HG03175 (cell line): ENCODE measurements at regions not wholly inside any gene's neighbourhood (a gene's known extent, or its start where the extent isn't known, plus 50 kb on each side); places are given as distances from the start of the nearest gene placed in this dataset.

Experiments used
- ATAC-seq: cut with Tn5 transposase; IDR thresholded peaks from one replicate; pipeline ENCODE4 v1.9.1; 2021; ENCODE audit warnings: mild to moderate bottlenecking, moderate library complexity; ENCODE audit not compliant: unreplicated experiment

GRCh38 chr6:95777338-95777737 lies 200.0 kb downstream of the MANEA start:
- ATAC-seq = no peak

- no peak for ATAC-seq
These were observed 202.7 kb downstream of the MANEA start for GRCh38 chr6:95780037-95780436.

GRCh38 chr6:95784019-95784418 lies 206.7 kb downstream of the MANEA start:
- ATAC-seq = no peak

- ATAC-seq = peak; percentile 50
These were observed 207.5 kb downstream of the MANEA start for GRCh38 chr6:95784869-95785268.

DNA sequence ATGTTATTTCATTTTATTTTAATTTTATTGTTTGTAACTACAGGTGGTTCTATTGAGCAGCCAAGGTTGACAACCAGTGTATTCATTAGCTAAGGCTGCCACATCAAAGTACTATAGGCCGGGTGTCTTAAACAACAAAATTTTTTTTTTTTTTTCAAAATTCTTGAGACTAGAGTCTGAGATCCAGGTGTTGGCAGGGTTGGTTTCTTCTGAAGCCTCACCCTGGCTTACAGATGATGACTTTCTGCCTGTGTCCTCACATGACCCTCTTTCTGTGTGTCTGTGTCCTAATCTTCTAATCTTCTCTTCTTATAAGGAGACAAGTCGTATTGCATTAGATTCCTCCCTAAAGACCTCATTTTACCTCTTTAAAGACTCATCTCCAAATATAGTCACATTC lies 208.4 kb downstream of the MANEA start:
- no peak for ATAC-seq

- ATAC-seq = no peak
These were observed 209.5 kb downstream of the MANEA start for GRCh38 chr6:95786802-95787201.

- ATAC-seq = no peak
These were observed 213.5 kb downstream of the MANEA start for GRCh38 chr6:95790787-95791186.

DNA sequence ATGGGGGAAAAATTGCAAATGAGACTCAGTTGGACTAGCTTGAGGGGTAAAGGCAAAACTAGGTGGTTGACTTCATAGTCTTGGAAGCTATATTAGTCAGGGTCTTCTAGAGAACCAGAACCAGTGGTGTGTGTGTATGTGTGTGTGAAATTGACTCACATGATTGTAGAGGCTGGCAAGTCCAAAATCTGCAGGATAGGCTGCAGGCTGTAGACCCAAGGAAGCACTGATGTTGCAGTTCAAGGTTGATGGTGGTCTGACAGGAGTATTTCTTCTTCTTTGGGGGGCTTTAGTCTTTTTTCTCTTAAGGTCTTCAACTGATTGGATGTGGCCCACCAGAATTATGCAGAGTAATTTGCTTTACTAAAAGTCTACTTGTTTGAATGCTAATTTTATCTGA lies 217.4 kb downstream of the MANEA start:
- no peak for ATAC-seq

DNA sequence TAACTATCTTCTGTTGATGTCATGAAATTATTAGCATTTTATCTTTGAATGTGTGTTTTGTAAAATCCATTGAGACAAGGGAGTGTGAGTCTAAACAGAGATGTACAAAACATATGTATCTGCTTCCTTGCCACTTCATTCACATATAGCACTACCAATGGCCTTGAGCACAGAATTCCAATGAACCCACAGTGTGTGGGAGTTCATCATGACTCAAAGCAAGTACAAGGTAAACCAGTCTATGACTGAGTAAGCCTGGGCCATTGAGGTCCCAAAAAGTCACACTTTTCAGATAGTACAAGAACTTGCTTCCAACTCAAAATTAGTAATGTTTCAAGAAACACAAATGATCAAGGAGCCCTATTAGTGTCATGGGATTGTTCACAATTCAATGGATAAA lies 218.6 kb downstream of the MANEA start:
- no peak for ATAC-seq

DNA sequence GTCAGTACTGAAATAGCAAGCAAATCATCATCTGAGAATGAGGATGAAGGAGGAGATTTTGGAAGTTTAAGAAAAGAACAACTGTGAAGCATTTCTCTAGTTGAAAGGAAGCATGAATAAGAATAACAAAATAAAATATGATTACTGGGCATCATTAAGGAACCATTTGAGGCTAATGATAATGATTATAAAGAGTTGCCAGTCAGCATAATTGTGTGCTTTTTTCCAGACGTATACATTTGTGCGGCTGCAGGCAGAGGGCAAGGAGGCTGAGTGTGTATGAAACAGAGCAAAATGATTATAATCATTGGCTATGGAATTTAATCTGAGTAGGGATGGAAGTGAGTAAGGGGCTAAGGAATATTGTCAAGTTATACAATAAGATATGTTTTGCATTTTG lies 218.7 kb upstream of the FUT9 start:
- no peak for ATAC-seq

DNA sequence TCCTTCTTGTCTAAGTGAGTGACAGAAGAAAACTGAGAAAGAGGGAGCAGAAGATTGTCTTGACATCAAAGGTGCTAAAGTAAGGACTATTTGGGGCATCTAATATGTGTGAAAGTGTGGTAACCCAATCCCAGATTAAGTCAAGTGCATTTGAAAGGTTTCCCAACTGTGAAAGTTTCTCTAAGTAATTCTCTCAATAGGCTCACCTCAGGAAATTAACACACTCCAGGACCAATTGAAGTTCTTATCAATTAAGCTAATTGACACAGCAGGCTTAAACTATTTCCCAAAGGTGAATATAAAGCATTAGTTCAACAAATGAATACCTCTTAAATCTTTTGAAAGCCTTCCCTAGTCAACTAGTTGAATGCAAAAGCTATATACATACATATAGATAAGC lies 212.8 kb upstream of the FUT9 start:
- ATAC-seq = no peak

GRCh38 chr6:95803889-95804288 lies 211.9 kb upstream of the FUT9 start:
- no peak for ATAC-seq

- ATAC-seq = no peak
These were observed 210.8 kb upstream of the FUT9 start for GRCh38 chr6:95804847-95805541.

DNA sequence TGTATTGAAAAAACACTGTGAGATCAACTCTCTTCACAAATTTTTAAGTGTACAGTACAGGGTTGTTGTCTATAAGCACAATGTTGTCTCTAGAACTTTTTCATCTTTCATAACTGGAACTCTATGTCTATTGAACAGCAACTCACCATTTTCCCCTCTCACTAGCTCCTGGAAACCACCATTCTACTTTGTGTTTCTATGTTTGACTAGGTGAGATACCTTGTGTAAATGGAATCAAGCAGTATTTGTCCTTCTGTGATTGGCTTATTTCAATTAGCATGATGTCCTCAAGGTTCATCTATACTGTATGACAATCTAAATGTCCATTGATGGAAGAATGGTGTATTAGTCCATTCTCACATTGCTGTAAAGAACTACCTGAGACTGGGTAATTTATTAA lies 210.1 kb upstream of the FUT9 start:
- ATAC-seq = no peak

DNA sequence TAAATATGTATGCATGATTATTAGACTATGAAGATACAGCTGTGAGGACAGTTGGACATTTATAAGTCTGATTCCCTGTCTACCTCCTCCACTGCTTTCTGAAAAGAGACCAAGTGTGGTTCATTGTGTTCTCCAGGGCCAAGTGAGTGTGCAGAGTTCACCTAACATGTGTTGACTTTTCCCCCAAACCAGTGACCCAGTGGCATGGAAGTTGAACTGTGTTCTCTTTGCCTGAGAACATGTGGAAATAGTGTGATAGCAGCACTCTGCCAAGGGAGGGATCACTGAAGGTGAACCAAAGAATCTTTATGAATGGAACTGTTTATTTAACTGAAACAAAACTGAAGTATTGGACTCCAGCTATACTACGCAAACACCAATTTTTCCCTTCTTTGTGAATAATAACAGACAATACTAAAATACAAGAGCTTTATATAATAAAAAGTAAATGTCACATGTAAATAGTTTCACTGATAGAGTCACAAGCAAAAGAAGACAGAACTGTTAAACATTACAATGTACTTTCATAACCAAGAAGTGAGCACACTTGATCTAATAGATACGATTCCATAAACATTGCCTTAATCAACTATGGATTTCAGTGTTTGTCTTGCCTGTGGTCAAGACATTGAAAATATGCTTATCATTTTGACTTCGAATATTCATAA lies 200.3 kb upstream of the FUT9 start:
- no peak for ATAC-seq

- no peak for ATAC-seq
These were observed 196.3 kb upstream of the FUT9 start for GRCh38 chr6:95819461-95819860.

- ATAC-seq = peak; percentile 46
These were observed 195.8 kb upstream of the FUT9 start for GRCh38 chr6:95819939-95820338.

DNA sequence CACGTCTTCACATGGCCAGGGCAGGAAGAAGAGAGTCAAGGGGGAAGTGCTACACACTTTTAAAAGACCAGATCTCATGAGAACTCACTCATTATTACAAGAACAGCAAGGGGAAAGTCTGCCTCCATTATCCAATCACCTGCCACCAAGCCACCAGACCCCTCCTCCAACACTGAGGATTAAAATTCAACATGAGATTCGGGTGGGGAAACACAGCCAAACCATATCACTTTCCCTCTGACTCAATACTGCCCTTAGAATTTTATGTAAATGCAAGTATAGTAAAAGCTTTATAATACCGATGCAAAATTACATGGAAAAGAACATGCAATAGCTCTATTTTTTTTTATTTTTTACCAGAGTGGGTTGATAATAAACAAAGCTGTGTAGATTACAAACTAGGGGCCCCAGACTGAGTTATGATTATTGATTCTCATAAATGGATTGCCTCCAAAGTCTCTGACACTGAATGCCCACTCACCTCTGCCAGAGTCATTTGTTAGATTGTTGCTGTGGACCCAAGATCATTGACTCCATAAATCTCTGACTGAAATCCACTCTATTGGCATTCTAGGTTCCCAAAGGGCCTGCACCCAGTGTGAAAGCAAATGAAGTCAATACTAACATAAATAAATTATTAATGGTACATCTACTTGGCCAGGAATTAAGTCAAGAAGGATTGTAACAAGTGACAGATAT lies 184.8 kb upstream of the FUT9 start:
- no peak for ATAC-seq

DNA sequence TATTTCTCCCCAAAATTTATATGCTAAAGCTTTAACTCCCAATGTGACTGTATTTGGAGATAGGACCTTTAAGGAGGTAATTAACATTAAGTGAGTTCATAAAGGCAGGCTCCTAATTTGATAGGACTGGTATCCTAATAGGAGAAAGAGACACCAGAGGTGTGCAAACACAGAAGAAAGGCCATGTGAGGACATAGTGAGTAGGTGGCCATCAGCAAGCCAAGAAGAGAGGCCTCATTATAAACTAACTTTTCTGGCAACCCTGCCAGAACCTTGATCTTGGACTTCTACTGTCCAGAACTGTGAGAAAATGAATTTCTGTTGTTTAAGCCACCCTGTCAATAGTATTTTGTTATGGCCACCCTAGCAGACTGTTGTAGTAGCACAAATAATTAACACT lies 177.9 kb upstream of the FUT9 start:
- ATAC-seq = no peak

GRCh38 chr6:95841560-95841959 lies 174.2 kb upstream of the FUT9 start:
- ATAC-seq = no peak

DNA sequence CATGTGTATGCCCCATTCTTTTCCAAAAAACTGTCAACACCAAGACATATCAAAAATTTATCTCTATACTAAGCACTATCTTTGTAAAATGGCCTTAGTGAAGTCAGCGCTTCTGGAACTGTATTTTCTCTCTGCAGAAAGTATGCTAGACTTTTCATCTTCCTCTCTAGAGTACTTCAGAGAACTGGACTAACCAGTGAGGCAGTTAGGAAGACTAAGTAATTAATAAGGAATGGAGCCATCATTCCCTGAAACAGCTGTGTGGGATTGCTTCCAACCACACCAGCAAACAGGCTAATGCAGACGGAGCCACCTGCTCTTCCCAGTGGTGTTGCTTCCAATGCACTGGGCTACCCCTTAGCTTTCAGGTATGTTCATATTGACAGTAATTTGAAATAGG lies 169.1 kb upstream of the FUT9 start:
- ATAC-seq = no peak

DNA sequence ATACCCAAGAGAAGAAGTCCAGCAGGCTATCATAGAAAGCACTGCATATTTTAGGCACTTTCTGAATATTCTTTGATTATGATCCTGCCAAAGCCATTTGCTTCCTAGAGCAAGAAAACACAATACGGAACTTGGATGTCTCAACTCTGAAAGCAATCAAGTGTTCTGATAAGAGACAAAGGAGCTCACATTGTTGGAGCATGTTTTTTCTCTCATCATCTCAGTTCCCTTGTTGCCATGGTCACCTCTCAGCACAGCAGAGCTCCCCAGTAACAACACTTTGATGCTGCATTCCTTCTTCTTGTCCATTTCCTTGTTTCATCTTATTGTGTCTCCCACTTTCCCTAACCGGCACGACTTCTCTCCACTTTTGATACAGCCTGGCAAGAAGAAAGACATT lies 168.7 kb upstream of the FUT9 start:
- ATAC-seq = no peak
